ENCODE measurements at regions not wholly inside any gene's neighbourhood (a gene's known extent, or its start where the extent isn't known, plus 50 kb on each side); places are given as distances from the start of the nearest gene placed in this dataset.
"Not testable (repeated sequence)": the region's sequence is repeated elsewhere in the genome, so short reads cannot be mapped to it uniquely, and the experiment has no call there.

GRCh38 chr1:30444401-30444800 lies 279.0 kb downstream of the MATN1 start:
- H3K9ac ChIP-seq (ENCODE audit: low read length) = no peak overlapping the region
- no peak overlapping the region for H3K4me2 ChIP-seq (ENCODE audit: low read length)
- H3F3A ChIP-seq (ENCODE audit: insufficient read depth, low read length, poor library complexity, severe bottlenecking) = no peaks in the 10 kb centered on the region
- no peaks in the 10 kb centered on the region for H3K79me2 ChIP-seq (replicated peaks; ENCODE audit: insufficient read depth, low read length)
- H3K27ac ChIP-seq (ENCODE audit: low read length) = no peak overlapping the region
- no peaks in the 10 kb centered on the region for H3K36me3 ChIP-seq (ENCODE audit: insufficient read depth, low read length)
- no peaks in the 10 kb centered on the region for H4K20me1 ChIP-seq (ENCODE audit: insufficient read depth)
- no peaks in the 10 kb centered on the region for H3K9me2 ChIP-seq (ENCODE audit: insufficient read depth, low read length)
- TF ChIP-seq CTCF (IDR thresholded peaks at IDR 0.05; ENCODE audit: poor library complexity, severe bottlenecking) (no peak), EP300 (conservative IDR thresholded peaks at IDR 0.05; ENCODE audit: poor library complexity, severe bottlenecking) (no peak)
- TF ChIP-seq, protein P1, sequence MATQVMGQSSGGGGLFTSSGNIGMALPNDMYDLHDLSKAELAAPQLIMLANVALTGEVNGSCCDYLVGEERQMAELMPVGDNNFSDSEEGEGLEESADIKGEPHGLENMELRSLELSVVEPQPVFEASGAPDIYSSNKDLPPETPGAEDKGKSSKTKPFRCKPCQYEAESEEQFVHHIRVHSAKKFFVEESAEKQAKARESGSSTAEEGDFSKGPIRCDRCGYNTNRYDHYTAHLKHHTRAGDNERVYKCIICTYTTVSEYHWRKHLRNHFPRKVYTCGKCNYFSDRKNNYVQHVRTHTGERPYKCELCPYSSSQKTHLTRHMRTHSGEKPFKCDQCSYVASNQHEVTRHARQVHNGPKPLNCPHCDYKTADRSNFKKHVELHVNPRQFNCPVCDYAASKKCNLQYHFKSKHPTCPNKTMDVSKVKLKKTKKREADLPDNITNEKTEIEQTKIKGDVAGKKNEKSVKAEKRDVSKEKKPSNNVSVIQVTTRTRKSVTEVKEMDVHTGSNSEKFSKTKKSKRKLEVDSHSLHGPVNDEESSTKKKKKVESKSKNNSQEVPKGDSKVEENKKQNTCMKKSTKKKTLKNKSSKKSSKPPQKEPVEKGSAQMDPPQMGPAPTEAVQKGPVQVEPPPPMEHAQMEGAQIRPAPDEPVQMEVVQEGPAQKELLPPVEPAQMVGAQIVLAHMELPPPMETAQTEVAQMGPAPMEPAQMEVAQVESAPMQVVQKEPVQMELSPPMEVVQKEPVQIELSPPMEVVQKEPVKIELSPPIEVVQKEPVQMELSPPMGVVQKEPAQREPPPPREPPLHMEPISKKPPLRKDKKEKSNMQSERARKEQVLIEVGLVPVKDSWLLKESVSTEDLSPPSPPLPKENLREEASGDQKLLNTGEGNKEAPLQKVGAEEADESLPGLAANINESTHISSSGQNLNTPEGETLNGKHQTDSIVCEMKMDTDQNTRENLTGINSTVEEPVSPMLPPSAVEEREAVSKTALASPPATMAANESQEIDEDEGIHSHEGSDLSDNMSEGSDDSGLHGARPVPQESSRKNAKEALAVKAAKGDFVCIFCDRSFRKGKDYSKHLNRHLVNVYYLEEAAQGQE (IDR thresholded peaks at IDR 0.05; ENCODE audit: borderline replicate concordance) = no peak
- no peaks in the 10 kb centered on the region for H3K27me3 ChIP-seq (ENCODE audit: insufficient read depth, low read depth, low read length)
- H3K4me3 ChIP-seq (ENCODE audit: low read length) = no peak overlapping the region
- no peak overlapping the region for H2AFZ ChIP-seq (ENCODE audit: low read depth, low read length)
- no peaks in the 10 kb centered on the region for H3K9me3 ChIP-seq (ENCODE audit: low read length)

DNA sequence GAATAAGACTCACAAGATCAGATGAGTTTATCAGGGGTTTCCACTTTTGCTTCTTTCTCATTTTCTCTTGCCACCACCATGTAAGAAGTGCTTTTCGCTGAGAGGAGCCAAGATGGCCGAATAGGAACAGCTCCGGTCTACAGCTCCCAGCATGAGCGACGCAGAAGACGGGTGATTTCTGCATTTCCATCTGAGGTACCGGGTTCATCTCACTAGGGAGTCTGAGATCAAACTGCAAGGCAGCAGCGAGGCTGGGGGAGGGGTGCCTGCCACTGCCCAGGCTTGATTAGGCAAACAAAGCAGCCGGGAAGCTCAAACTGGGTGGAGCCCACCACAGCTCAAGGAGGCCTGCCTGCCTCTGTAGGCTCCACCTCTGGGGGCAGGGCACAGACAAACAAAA lies 285.1 kb downstream of the MATN1 start:
- not testable (repeated sequence) for H3K9ac ChIP-seq (ENCODE audit: low read length); H3K79me2 ChIP-seq (replicated peaks; ENCODE audit: insufficient read depth, low read length); H3F3A ChIP-seq (ENCODE audit: insufficient read depth, low read length, poor library complexity, severe bottlenecking); H3K36me3 ChIP-seq (ENCODE audit: insufficient read depth, low read length); H4K20me1 ChIP-seq (ENCODE audit: insufficient read depth); H3K9me2 ChIP-seq (ENCODE audit: insufficient read depth, low read length); H3K4me2 ChIP-seq (ENCODE audit: low read length); H3K27ac ChIP-seq (ENCODE audit: low read length); H2AFZ ChIP-seq (ENCODE audit: low read depth, low read length); H3K27me3 ChIP-seq (ENCODE audit: insufficient read depth, low read depth, low read length); H3K9me3 ChIP-seq (ENCODE audit: low read length); H3K4me3 ChIP-seq (ENCODE audit: low read length)

- H3K4me3 ChIP-seq (ENCODE audit: low read length) = no peak overlapping the region
- H3F3A ChIP-seq (ENCODE audit: insufficient read depth, low read length, poor library complexity, severe bottlenecking) = no peaks in the 10 kb centered on the region
- no peaks in the 10 kb centered on the region for H3K9me2 ChIP-seq (ENCODE audit: insufficient read depth, low read length)
- H3K4me2 ChIP-seq (ENCODE audit: low read length) = no peak overlapping the region
- peaks cover 2% of the 10 kb centered on the region for H3K9me3 ChIP-seq (ENCODE audit: low read length)
- H3K79me2 ChIP-seq (replicated peaks; ENCODE audit: insufficient read depth, low read length) = no peaks in the 10 kb centered on the region
- H3K27me3 ChIP-seq (ENCODE audit: insufficient read depth, low read depth, low read length) = no peaks in the 10 kb centered on the region
- H3K36me3 ChIP-seq (ENCODE audit: insufficient read depth, low read length) = no peaks in the 10 kb centered on the region
- TF ChIP-seq, protein P1 (IDR thresholded peaks at IDR 0.05; ENCODE audit: borderline replicate concordance) = no peak
- no peak for TF ChIP-seq RAD21 (conservative IDR thresholded peaks at IDR 0.05)
- TF ChIP-seq EP300 (conservative IDR thresholded peaks at IDR 0.05; ENCODE audit: poor library complexity, severe bottlenecking) = no peak
- H3K9ac ChIP-seq (ENCODE audit: low read length) = no peak overlapping the region
- H4K20me1 ChIP-seq (ENCODE audit: insufficient read depth) = no peaks in the 10 kb centered on the region
- H2AFZ ChIP-seq (ENCODE audit: low read depth, low read length) = no peak overlapping the region
- H3K27ac ChIP-seq (ENCODE audit: low read length) = no peak overlapping the region
These were observed 286.3 kb downstream of the MATN1 start for GRCh38 chr1:30437059-30437576.

Measured in neural cell (in vitro differentiated cells).